ENCODE measurements at regions not wholly inside any gene's neighbourhood (a gene's known extent, or its start where the extent isn't known, plus 50 kb on each side); places are given as distances from the start of the nearest gene placed in this dataset.

DNA sequence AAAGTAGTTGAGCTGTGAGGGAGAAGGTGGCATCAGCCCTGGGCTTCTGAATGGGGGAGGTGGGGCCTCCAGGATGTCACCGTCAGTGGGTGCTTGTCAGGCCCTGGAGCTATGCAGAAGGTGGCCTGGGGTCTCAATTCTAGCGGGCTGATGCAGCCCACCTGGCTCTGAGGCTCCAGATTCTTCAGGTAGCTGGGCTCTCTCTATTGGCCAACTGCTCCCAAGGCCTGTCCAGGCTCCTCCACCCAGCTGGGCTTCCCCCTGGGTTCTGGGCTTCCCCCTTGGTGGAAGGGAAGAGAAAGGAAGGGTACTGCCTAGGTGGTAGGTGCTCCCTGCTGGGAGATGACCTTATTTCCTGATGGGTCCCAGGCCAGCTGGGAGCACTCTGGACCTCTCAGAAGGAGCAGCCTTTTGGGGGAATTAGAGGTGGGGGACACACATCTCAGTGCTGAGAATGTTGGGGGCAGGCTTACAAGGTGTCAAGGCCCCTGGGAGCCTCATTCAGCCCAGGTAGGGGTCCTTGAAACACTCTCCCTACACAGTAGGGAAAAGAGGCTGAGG lies 1728.3 kb downstream of the TP53TG3F start:
- TF ChIP-seq EP300 (IDR thresholded peaks at IDR 0.05), result no peak
- TF ChIP-seq, protein P1, sequence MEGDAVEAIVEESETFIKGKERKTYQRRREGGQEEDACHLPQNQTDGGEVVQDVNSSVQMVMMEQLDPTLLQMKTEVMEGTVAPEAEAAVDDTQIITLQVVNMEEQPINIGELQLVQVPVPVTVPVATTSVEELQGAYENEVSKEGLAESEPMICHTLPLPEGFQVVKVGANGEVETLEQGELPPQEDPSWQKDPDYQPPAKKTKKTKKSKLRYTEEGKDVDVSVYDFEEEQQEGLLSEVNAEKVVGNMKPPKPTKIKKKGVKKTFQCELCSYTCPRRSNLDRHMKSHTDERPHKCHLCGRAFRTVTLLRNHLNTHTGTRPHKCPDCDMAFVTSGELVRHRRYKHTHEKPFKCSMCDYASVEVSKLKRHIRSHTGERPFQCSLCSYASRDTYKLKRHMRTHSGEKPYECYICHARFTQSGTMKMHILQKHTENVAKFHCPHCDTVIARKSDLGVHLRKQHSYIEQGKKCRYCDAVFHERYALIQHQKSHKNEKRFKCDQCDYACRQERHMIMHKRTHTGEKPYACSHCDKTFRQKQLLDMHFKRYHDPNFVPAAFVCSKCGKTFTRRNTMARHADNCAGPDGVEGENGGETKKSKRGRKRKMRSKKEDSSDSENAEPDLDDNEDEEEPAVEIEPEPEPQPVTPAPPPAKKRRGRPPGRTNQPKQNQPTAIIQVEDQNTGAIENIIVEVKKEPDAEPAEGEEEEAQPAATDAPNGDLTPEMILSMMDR (IDR thresholded peaks at IDR 0.05), result no peak
